IPS-15b (cell line): ENCODE measurements at regions not wholly inside any gene's neighbourhood (a gene's known extent, or its start where the extent isn't known, plus 50 kb on each side); places are given as distances from the start of the nearest gene placed in this dataset.
"Not testable (repeated sequence)": the region's sequence is repeated elsewhere in the genome, so short reads cannot be mapped to it uniquely, and the experiment has no call there.

ENCODE experiments used
- H3K27me3 ChIP-seq: one replicate; pipeline ENCODE4 v1.6.1; 2013; ENCODE audit warnings: low read length; ENCODE audit not compliant: control insufficient read depth, insufficient read depth
- H3K36me3 ChIP-seq: one replicate; pipeline ENCODE4 v1.6.1; 2013; ENCODE audit warnings: low read length; ENCODE audit not compliant: control insufficient read depth, insufficient read depth
- H3K4me1 ChIP-seq: one replicate; pipeline ENCODE4 v1.6.1; 2013; ENCODE audit warnings: mild to moderate bottlenecking, low read length; ENCODE audit not compliant: control insufficient read depth, insufficient read depth
- H3K4me3 ChIP-seq: one replicate; pipeline ENCODE4 v1.5.1; 2013; ENCODE audit warnings: low read depth, low read length
- H3K9ac ChIP-seq: one replicate; pipeline ENCODE4 v1.6.1; 2013; ENCODE audit warnings: low read depth, mild to moderate bottlenecking, low read length
- H3K9me3 ChIP-seq: one replicate; pipeline ENCODE4 v1.6.1; 2013; ENCODE audit warnings: mild to moderate bottlenecking, low read length; ENCODE audit not compliant: control insufficient read depth, insufficient read depth

- H3K9me3 ChIP-seq, result peaks cover 5% of the 10 kb centered on the region
- H3K4me3 ChIP-seq, result no peak overlapping the region
- H3K9ac ChIP-seq, result no peak overlapping the region
- no peaks in the 10 kb centered on the region for H3K27me3 ChIP-seq
- H3K4me1 ChIP-seq, result no peaks in the 10 kb centered on the region
- H3K36me3 ChIP-seq, result peaks cover 4% of the 10 kb centered on the region
Observed at GRCh38 chr1:241447031-241447644, 72.4 kb downstream of the FH start.

DNA sequence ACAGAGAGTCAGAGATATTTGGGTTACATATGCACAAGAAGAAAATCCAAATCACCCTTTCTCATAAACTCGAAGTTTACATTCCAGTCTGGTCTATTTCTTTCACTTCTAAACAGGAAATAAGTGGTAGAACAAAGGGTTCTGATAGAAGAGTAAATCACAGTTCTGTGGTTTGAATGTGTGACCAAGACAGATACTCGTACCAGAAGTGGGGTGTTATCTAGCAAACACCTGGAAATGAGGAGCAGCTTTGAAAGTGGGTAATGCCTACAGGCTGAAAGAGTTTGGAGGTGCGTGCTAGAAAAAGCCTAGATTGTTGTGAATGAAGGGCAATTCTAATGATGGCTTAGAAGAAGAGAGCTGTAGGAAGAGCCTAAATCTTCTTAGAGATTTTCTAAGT lies 74.7 kb downstream of the FH start:
- Histone ChIP-seq H3K36me3 (peaks cover 4% of the 10 kb centered on the region), H3K9me3 (peaks cover 5% of the 10 kb centered on the region), H3K4me3 (no peak overlapping the region), H3K27me3 (no peaks in the 10 kb centered on the region), H3K9ac (no peak overlapping the region), H3K4me1 (peaks cover 4% of the 10 kb centered on the region)

- peaks cover 5% of the 10 kb centered on the region for H3K9me3 ChIP-seq
- H3K4me3 ChIP-seq, result no peak overlapping the region
- H3K9ac ChIP-seq, result no peak overlapping the region
- peaks cover 5% of the 10 kb centered on the region for H3K4me1 ChIP-seq
- no peaks in the 10 kb centered on the region for H3K27me3 ChIP-seq
- peaks cover 4% of the 10 kb centered on the region for H3K36me3 ChIP-seq
Observed at GRCh38 chr1:241443561-241443960, 76.0 kb downstream of the FH start.

- H3K4me3 ChIP-seq, result no peak overlapping the region
- no peak overlapping the region for H3K9ac ChIP-seq
Observed at GRCh38 chr1:241442686-241443085, 76.9 kb downstream of the FH start.

DNA sequence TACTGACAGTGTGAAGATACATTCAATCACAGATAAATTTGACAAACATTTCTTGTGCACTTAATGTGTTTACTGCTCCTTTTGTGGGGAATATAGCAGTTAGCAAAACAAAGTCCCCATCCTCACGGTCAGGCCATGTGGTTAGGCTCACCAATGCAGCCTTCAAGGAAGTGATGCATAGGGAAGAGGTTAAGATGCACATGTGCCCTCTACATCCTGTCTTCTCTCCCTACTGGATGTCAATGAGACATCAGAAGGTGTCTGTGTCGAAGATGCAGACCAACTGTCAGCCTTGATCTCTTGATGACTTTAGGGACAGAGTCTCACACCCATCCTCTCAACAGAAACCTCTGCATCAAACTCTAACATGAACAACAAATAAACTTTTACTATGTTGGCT lies 78.7 kb downstream of the FH start:
- Histone ChIP-seq H3K9me3 (peaks cover 5% of the 10 kb centered on the region), H3K27me3 (no peaks in the 10 kb centered on the region), H3K4me1 (peaks cover 5% of the 10 kb centered on the region), H3K9ac (no peak overlapping the region), H3K36me3 (peaks cover 2% of the 10 kb centered on the region), H3K4me3 (no peak overlapping the region)

More at GRCh38 chr1:241442686-241443085, 76.9 kb downstream of the FH start:
- H3K36me3 ChIP-seq, result peaks cover 4% of the 10 kb centered on the region
- no peaks in the 10 kb centered on the region for H3K27me3 ChIP-seq
- H3K4me1 ChIP-seq, result peaks cover 5% of the 10 kb centered on the region
- H3K9me3 ChIP-seq, result peaks cover 5% of the 10 kb centered on the region

- not testable (repeated sequence) for H3K27me3 ChIP-seq, H3K4me1 ChIP-seq, H3K9me3 ChIP-seq, H3K4me3 ChIP-seq, H3K36me3 ChIP-seq, H3K9ac ChIP-seq
Observed at GRCh38 chr1:241438686-241439085, 80.9 kb downstream of the FH start.

DNA sequence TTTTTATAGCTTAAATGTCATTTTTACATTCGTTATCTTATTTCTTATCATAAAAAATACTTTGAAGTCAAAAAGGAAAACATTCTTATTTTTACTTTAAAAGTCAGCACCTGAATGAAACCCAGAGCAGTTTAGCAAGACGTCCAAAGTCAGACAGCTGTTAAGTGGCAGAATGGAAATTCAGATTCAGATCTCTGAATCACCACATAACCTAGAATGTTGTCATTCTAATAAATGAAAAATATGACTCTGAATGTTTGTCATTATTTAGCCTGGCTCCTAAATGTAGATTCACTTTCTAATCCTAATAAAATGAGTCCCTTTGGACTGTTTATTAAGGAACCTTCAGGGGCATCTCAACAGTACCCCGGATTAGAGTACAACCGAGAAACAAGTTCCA lies 75.2 kb upstream of the RGS7 start:
- H3K27me3 ChIP-seq, result no peaks in the 10 kb centered on the region
- H3K9ac ChIP-seq, result no peak overlapping the region
- no peak overlapping the region for H3K4me3 ChIP-seq
- no peaks in the 10 kb centered on the region for H3K36me3 ChIP-seq
- H3K4me1 ChIP-seq, result no peaks in the 10 kb centered on the region
- H3K9me3 ChIP-seq, result no peaks in the 10 kb centered on the region

DNA sequence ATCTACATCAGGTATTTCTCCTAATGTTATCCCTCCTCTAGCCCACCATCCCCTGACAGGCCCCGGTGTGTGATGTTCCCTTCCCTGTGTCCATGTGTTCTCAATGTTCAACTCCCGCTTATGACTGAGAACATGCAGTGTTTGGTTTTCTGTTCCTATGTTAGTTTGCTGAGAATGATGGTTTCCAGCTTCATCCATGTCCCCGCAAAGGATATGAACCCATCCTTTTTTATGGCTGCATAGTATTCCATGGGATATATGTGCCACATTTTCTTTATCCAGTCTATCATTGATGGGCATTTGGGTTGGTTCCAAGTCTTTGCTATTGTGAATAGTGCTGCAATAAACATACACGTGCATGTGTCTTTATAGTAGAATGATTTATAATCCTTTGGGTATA lies 68.1 kb upstream of the RGS7 start:
- H3K27me3 ChIP-seq, result peaks cover 22% of the 10 kb centered on the region
- H3K9me3 ChIP-seq, H3K4me1 ChIP-seq, H3K9ac ChIP-seq, H3K36me3 ChIP-seq, H3K4me3 ChIP-seq: not testable (repeated sequence)

- H3K27me3 ChIP-seq, result peaks cover 22% of the 10 kb centered on the region
- H3K36me3 ChIP-seq, result no peaks in the 10 kb centered on the region
- no peaks in the 10 kb centered on the region for H3K4me1 ChIP-seq
- H3K4me3 ChIP-seq, result peak overlapping the region; percentile 64
- H3K9ac ChIP-seq, result peak overlapping the region; percentile 37
- H3K9me3 ChIP-seq, result no peaks in the 10 kb centered on the region
Observed at GRCh38 chr1:241424480-241424971, 67.5 kb upstream of the RGS7 start.

DNA sequence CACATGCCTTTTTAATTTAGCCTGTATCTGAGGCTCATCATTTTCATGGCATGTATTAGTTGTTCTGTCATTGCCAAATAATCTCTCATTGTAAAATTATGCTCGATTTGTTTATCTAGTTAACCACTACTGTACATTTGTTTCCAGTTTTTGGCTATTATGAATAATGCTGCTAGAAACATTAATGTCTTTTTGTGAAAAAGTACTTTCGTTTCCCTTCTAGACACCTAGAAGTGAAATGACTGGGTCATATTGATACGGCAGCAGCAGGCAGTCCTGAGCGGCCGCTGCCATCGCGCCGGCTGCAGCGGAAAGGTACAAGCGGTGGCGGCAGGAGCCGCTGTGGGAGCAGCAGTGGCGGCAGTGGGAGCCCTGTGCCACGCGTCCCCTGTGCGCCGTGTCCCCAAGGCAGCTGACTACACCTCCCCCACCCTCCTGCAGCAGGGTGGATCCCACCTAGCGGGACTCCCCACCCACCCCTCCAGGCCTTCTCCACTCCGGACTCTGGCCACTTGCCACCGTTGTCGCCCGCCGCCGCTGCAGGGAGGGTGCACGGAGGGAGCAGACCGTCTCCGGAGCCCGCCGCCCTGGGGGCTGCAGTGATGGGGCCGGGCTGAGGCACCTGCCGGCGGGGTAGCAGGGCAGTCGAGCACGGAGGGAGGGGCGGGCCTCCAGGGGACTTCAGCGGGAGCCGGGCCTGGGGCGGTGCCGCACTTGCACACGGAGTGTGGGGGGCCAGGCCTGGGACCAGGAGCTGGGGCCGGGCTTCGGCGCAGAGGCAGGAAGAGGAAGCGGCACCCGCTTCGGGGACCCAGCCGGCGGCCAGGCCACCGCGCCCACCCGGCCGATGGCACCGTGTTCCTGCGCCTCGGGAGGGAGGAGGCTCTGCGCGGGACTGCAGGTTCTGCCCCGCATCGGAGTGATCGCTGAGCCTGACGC lies 66.8 kb upstream of the RGS7 start:
- Histone ChIP-seq H3K4me1 (no peaks in the 10 kb centered on the region), H3K9me3 (no peaks in the 10 kb centered on the region), H3K9ac (peak overlapping the region; percentile 37), H3K27me3 (peaks cover 22% of the 10 kb centered on the region), H3K4me3 (peak overlapping the region; percentile 64), H3K36me3 (no peaks in the 10 kb centered on the region)

DNA sequence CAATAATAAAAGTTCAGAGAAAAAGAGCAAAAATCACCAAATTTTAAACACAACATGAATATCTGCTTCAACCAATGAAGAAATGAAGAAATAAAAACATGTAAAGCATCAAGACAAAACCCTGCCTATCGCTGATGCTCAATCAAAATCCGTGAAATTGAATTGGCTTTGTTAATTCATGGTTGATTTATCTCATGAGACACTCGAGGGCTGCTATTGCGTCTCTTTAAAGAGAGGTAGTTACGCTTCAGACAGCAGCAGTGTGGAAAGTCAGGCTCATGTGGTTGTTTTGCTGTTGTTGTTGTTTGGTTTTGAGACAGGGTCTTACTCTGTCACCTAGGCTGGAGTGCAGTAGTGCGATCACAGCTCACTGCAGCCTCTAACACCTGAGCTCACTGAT lies 65.5 kb upstream of the RGS7 start:
- no peak overlapping the region for H3K4me3 ChIP-seq
- no peaks in the 10 kb centered on the region for H3K36me3 ChIP-seq
- no peaks in the 10 kb centered on the region for H3K4me1 ChIP-seq
- no peak overlapping the region for H3K9ac ChIP-seq
- H3K27me3 ChIP-seq, result peaks cover 22% of the 10 kb centered on the region
- H3K9me3 ChIP-seq, result no peaks in the 10 kb centered on the region

GRCh38 chr1:241419986-241420385 lies 63.0 kb upstream of the RGS7 start:
- H3K9ac ChIP-seq, result no peak overlapping the region

More at GRCh38 chr1:241419986-241420385, 63.0 kb upstream of the RGS7 start:
- no peaks in the 10 kb centered on the region for H3K4me1 ChIP-seq
- no peak overlapping the region for H3K4me3 ChIP-seq
- H3K36me3 ChIP-seq, result no peaks in the 10 kb centered on the region
- peaks cover 20% of the 10 kb centered on the region for H3K27me3 ChIP-seq
- H3K9me3 ChIP-seq, result no peaks in the 10 kb centered on the region
